ENCODE measurements at regions not wholly inside any gene's neighbourhood (a gene's known extent, or its start where the extent isn't known, plus 50 kb on each side); places are given as distances from the start of the nearest gene placed in this dataset.

GRCh38 chr7:22962775-22963350 lies 51.1 kb downstream of the HYCC1 start:
- DNase-seq: no peak

GRCh38 chr7:22958742-22959141 lies 55.2 kb downstream of the HYCC1 start:
- no peak for DNase-seq

GRCh38 chr7:22954251-22954650 lies 59.7 kb downstream of the HYCC1 start:
- no peak for DNase-seq

GRCh38 chr7:22952306-22953015 lies 61.5 kb downstream of the HYCC1 start:
- peak; percentile 57 for DNase-seq

GRCh38 chr7:22949944-22950343 lies 64.0 kb downstream of the HYCC1 start:
- no peak for DNase-seq

GRCh38 chr7:22949221-22949620 lies 64.7 kb downstream of the HYCC1 start:
- no peak for DNase-seq

GRCh38 chr7:22948770-22949169 lies 65.2 kb downstream of the HYCC1 start:
- DNase-seq: no peak

GRCh38 chr7:22945584-22945983 lies 68.3 kb downstream of the HYCC1 start:
- DNase-seq: no peak

GRCh38 chr7:22944510-22944909 lies 69.4 kb downstream of the HYCC1 start:
- DNase-seq: no peak

- peak; percentile 61 for DNase-seq
Observed at GRCh38 chr7:22944022-22944421, 69.9 kb downstream of the HYCC1 start.

- no peak for DNase-seq
Observed at GRCh38 chr7:22942191-22942590, 71.7 kb downstream of the HYCC1 start.

GRCh38 chr7:22939842-22940241 lies 74.1 kb downstream of the HYCC1 start:
- DNase-seq: no peak

- DNase-seq: no peak
Observed at GRCh38 chr7:22937946-22938345, 76.0 kb downstream of the HYCC1 start.

GRCh38 chr7:22936246-22936645 lies 77.7 kb downstream of the HYCC1 start:
- DNase-seq: no peak

GRCh38 chr7:22935269-22935668 lies 78.7 kb downstream of the HYCC1 start:
- DNase-seq: no peak

GRCh38 chr7:22934473-22935065 lies 79.4 kb downstream of the HYCC1 start:
- no peak for DNase-seq

GRCh38 chr7:22934023-22934422 lies 79.9 kb downstream of the HYCC1 start:
- DNase-seq: no peak

- no peak for DNase-seq
Observed at GRCh38 chr7:22932896-22933295, 81.0 kb downstream of the HYCC1 start.

GRCh38 chr7:22931011-22931410 lies 82.9 kb downstream of the HYCC1 start:
- no peak for DNase-seq

GRCh38 chr7:22922307-22922706 lies 91.6 kb downstream of the HYCC1 start:
- DNase-seq: no peak

GRCh38 chr7:22921386-22922086 lies 92.4 kb downstream of the HYCC1 start:
- DNase-seq: no peak

GRCh38 chr7:22920672-22921071 lies 93.3 kb downstream of the HYCC1 start:
- no peak for DNase-seq

GRCh38 chr7:22913158-22913557 lies 90.5 kb upstream of the TOMM7 start:
- DNase-seq: no peak

- no peak for DNase-seq
Observed at GRCh38 chr7:22911889-22912288, 89.2 kb upstream of the TOMM7 start.

Data from islet precursor cell (in vitro differentiated cells).